Lung (tissue), 11 donors: ENCODE measurements at regions not wholly inside any gene's neighbourhood (a gene's known extent, or its start where the extent isn't known, plus 50 kb on each side); places are given as distances from the start of the nearest gene placed in this dataset.

Experiments used
- ATAC-seq: fragments of 200-7000 bp; cut with Tn5 transposase; one replicate; pipeline ENCODE4 v1.9.1; 2020; ENCODE audit warnings: moderate number of reproducible peaks; ENCODE audit not compliant: insufficient read depth, low FRiP score
- DNase-seq, 3 donors: peaks; one replicate each; pipeline ENCODE4 v3.0.0-alpha.2; 2013 to 2017
- H3K27ac ChIP-seq, 2 donors: one replicate each; pipeline ENCODE4 v1.5.1; 2013; ENCODE audit warnings: mild to moderate bottlenecking in 2 of 2, moderate library complexity in 2 of 2, control low read depth in 1 of 2, inconsistent platforms in 1 of 2, low read depth in 1 of 2, low read length in 1 of 2
- H3K27me3 ChIP-seq, 3 donors: one replicate each; pipeline ENCODE4 v1.5.1; 2013; ENCODE audit warnings: low read length in 2 of 3; ENCODE audit not compliant: control insufficient read depth in 3 of 3, insufficient read depth in 3 of 3
- H3K36me3 ChIP-seq, 4 donors: one replicate each; pipeline ENCODE4 v1.5.1; 2013; ENCODE audit warnings: low read length in 4 of 4, mild to moderate bottlenecking in 1 of 4, moderate library complexity in 1 of 4; ENCODE audit not compliant: control insufficient read depth in 4 of 4, insufficient read depth in 4 of 4
- H3K4me1 ChIP-seq, 5 donors: one replicate each; pipeline ENCODE4 v1.5.1; 2013; ENCODE audit warnings: low read length in 5 of 5, mild to moderate bottlenecking in 2 of 5, moderate library complexity in 1 of 5; ENCODE audit not compliant: control insufficient read depth in 5 of 5, insufficient read depth in 5 of 5
- H3K4me3 ChIP-seq: one replicate; pipeline ENCODE4 v1.5.1; 2013; ENCODE audit warnings: mild to moderate bottlenecking, control low read depth, moderate library complexity
- H3K9ac ChIP-seq, 2 donors: one replicate each; pipeline ENCODE4 v1.5.1; 2013; ENCODE audit warnings: low read length in 2 of 2, control low read depth in 1 of 2; ENCODE audit not compliant: insufficient read depth in 1 of 2
- H3K9me3 ChIP-seq, 4 donors: one replicate each; pipeline ENCODE4 v1.5.1; 2013; ENCODE audit warnings: low read length in 3 of 4, mild to moderate bottlenecking in 1 of 4, moderate library complexity in 1 of 4; ENCODE audit not compliant: control insufficient read depth in 4 of 4, insufficient read depth in 3 of 4
- CTCF ChIP-seq: IDR thresholded peaks from 2 replicates; pipeline ENCODE4 v1.5.1; 2012; ENCODE audit warnings: mild to moderate bottlenecking; ENCODE audit errors: control extremely low read depth, extremely low read depth
- WGBS, 2 donors: extraction: QIAGEN DNeasy Blood & Tissue Kit; methylation state at CpG; one replicate each; pipeline ENCODE4 v1.1.7; 2013; 5-methylcytosine and 5-hydroxymethylcytosine counted together
- donor health status: control.
- donor health status: control.
- donor health status: Bipolar disorder and iron deficiency.
- donor health status: healthy.
- donor health status: DM: yes; HTN: yes; CAD: no.

DNA sequence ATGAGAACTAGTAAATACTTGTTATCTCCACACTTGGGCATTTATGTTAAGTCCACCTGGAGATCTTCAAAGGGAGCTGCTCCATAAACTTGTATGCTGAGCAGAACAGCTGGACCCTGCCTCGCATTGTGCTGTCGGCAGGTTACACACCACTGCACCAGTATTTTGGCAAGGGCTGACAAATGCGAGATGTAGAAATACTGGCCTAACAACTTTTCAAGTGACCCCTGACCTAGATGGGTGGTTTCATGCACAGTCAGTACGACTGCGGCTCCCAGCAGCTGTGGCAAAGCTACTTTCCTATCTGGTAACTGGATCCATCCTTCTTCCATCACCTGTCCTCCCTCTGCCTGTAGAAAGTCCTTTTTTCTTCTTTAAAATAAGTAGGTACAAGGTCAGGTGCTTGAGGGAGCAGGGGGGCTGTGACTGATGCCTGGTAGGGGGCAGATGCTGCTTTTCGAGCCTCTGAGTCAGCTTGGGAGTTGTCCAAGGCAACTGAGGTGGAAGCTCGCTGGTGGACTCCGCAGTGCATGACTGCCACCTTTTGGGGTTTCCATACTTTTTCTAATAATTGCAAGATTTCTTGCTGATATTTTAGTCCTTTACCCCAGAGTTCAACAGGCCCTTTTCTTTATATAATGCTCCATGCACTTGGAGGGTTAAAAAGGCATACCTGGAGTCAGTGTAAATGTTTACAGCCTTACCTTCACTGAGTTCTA, 86.8 kb downstream of the SLC25A15 start:
- DNase-seq (no peak), ATAC-seq (no peak)
- 95% methylated on average over 8 of the region's 8 CpGs for WGBS, 2 donors
- no peak for TF ChIP-seq CTCF
- H3K4me3 ChIP-seq: no peak overlapping the region
- no peaks in the 10 kb centered on the region for H3K4me1 ChIP-seq
- no peak overlapping the region for H3K27ac ChIP-seq
- H3K9me3 ChIP-seq: peaks cover 9 to 68% (median 39%) of the 10 kb centered on the region in 4 donors
- H3K9ac ChIP-seq: no peak overlapping the region
- H3K36me3 ChIP-seq: peaks cover 6 to 43% (median 28%) of the 10 kb centered on the region in 4 donors
- no peaks in the 10 kb centered on the region for H3K27me3 ChIP-seq

DNA sequence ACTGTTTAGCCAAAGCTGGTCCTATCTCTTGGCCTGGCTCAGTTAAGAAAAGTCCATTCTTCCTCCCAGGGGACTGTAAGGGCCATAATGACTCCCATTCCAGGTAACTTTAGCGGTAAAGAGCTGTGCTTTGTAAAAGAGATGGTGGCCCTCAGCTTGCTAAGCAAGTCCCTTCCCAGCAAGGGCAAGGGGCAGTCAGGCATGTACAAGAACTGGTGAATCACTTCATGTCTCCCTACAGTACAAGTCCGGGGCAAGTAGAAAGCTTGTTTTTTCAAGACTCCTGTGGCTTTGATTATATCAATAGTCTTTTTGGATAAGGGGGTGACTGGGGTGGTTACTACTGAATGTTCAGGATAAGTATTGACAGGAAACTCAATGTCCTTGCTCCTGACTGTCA, 88.9 kb downstream of the SLC25A15 start:
- Histone ChIP-seq H3K9me3 (peaks cover 8 to 56% (median 31%) of the 10 kb centered on the region in 4 donors), H3K9ac (no peak overlapping the region), H3K27ac (no peak overlapping the region), H3K4me3 (no peak overlapping the region), H3K4me1 (no peaks in the 10 kb centered on the region), H3K27me3 (no peaks in the 10 kb centered on the region), H3K36me3 (peaks cover 6 to 42% (median 22%) of the 10 kb centered on the region in 4 donors)
- no peak for ATAC-seq
- DNase-seq: no peak
- WGBS, 2 donors: 97% methylated on average over 2 of the region's 2 CpGs
- no peak for TF ChIP-seq CTCF

DNA sequence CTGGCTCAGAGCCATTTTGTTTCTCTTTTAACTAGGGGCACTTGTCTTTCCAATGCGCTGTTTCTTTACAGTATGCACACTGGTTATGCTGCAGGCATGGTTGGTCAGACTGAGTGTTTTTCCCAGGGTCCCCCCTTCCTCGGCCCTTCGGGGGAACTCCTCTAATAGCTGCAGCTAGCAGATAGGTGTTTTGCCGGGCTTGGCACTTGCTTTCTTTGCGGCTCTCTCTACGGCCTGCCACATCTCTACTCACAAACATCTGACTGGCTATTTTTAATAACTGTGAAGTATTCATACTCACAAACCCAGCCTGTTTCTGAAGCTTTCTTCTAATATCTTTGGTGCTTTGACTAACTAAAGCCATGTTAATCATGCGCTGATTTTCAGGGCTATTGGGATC, 89.4 kb downstream of the SLC25A15 start:
- H3K36me3 ChIP-seq: peaks cover 6 to 36% (median 20%) of the 10 kb centered on the region in 4 donors

More for the DNA sequence above, 89.4 kb downstream of the SLC25A15 start:
- Histone ChIP-seq H3K9me3 (peaks cover 6 to 51% (median 27%) of the 10 kb centered on the region in 4 donors), H3K27ac (no peak overlapping the region), H3K4me1 (no peaks in the 10 kb centered on the region), H3K4me3 (no peak overlapping the region), H3K9ac (no peak overlapping the region), H3K27me3 (no peaks in the 10 kb centered on the region)
- DNase-seq (no peak), ATAC-seq (no peak)
- WGBS, 2 donors: 97 to 98% methylated on average over 7 of the region's 7 CpGs
- TF ChIP-seq CTCF: no peak
